NOMO-1 treated with DMSO at 0.1 percent for 48 hours (cell line): ENCODE measurements at regions not wholly inside any gene's neighbourhood (a gene's known extent, or its start where the extent isn't known, plus 50 kb on each side); places are given as distances from the start of the nearest gene placed in this dataset.
A peak's percentile ranks its signal among the peaks of the same experiment; 100 is the strongest.

Source experiments
- DNase-seq: peaks from one replicate; lab custom pipeline; 2025; ENCODE audit not compliant: unreplicated experiment; lab: John Stamatoyannopoulos, UW

- no peak for DNase-seq
Measured at GRCh38 chr9:81125446-81126092, 563.8 kb downstream of the TLE1 start.

- no peak for DNase-seq
Measured at GRCh38 chr9:81123526-81123925, 565.8 kb downstream of the TLE1 start.

- no peak for DNase-seq
Measured at GRCh38 chr9:81122749-81123148, 566.6 kb downstream of the TLE1 start.

GRCh38 chr9:81119591-81119990 is 569.8 kb downstream of the TLE1 start:
- DNase-seq, result no peak

GRCh38 chr9:81118416-81118815 is 570.9 kb downstream of the TLE1 start:
- no peak for DNase-seq

GRCh38 chr9:81116340-81117137 is 572.8 kb downstream of the TLE1 start:
- DNase-seq, result no peak

- peak; percentile 93 for DNase-seq
Measured at GRCh38 chr9:81113453-81114124, 575.8 kb downstream of the TLE1 start.

- no peak for DNase-seq
Measured at GRCh38 chr9:81112627-81113452, 576.5 kb downstream of the TLE1 start.

GRCh38 chr9:81108821-81109220 is 580.5 kb downstream of the TLE1 start:
- DNase-seq, result no peak

- no peak for DNase-seq
Measured at GRCh38 chr9:81108391-81108790, 581.0 kb downstream of the TLE1 start.

GRCh38 chr9:81103597-81104471 is 585.5 kb downstream of the TLE1 start:
- no peak for DNase-seq

GRCh38 chr9:81097131-81097847 is 592.1 kb downstream of the TLE1 start:
- DNase-seq, result no peak

- no peak for DNase-seq
Measured at GRCh38 chr9:81096625-81097024, 592.7 kb downstream of the TLE1 start.

GRCh38 chr9:81092057-81092456 is 597.3 kb downstream of the TLE1 start:
- DNase-seq, result no peak

- no peak for DNase-seq
Measured at GRCh38 chr9:81088341-81088740, 601.0 kb downstream of the TLE1 start.

- DNase-seq, result no peak
Measured at GRCh38 chr9:81086416-81086815, 602.9 kb downstream of the TLE1 start.

GRCh38 chr9:81083854-81084512 is 605.4 kb downstream of the TLE1 start:
- no peak for DNase-seq

- DNase-seq, result no peak
Measured at GRCh38 chr9:81083067-81083466, 606.3 kb downstream of the TLE1 start.

GRCh38 chr9:81082221-81082620 is 607.1 kb downstream of the TLE1 start:
- DNase-seq, result no peak
